SH-SY5Y (cell line): ENCODE measurements at regions not wholly inside any gene's neighbourhood (a gene's known extent, or its start where the extent isn't known, plus 50 kb on each side); places are given as distances from the start of the nearest gene placed in this dataset.

Experiments used
- GATA2 ChIP-seq: IDR thresholded peaks from 2 replicates; pipeline ENCODE4 v1.6.1; 2011; ENCODE audit warnings: mild to moderate bottlenecking, low read depth, low read length
- GATA3 ChIP-seq: IDR thresholded peaks from 2 replicates; pipeline ENCODE4 v1.6.1; 2011; ENCODE audit warnings: low read depth, mild to moderate bottlenecking, low read length, moderate library complexity

GRCh38 chr1:34474566-34474965 lies 280.3 kb upstream of the GJB5 start:
- TF ChIP-seq GATA3 = no peak
- no peak for TF ChIP-seq GATA2
